Fibroblast of villous mesenchyme (primary cell): ENCODE measurements at regions not wholly inside any gene's neighbourhood (a gene's known extent, or its start where the extent isn't known, plus 50 kb on each side); places are given as distances from the start of the nearest gene placed in this dataset.
A peak's percentile ranks its signal among the peaks of the same experiment; 100 is the strongest.

Experiments used
- DNase-seq: peaks from one replicate; pipeline ENCODE4 v3.0.0-alpha.2; 2010; ENCODE audit warnings: low read depth
- H3K4me3 ChIP-seq: 2 replicates; pipeline ENCODE4 v1.5.1; 2011; ENCODE audit warnings: low read depth, mild to moderate bottlenecking, low read length
- CTCF ChIP-seq: IDR thresholded peaks from 2 replicates; pipeline ENCODE4 v1.5.1; 2012; ENCODE audit warnings: low read depth, mild to moderate bottlenecking, low read length; ENCODE audit not compliant: insufficient read depth

GRCh38 chr4:24056289-24056688 lies 166.4 kb upstream of the PPARGC1A start:
- no peak overlapping the region for H3K4me3 ChIP-seq
- TF ChIP-seq CTCF: no peak
- no peak for DNase-seq

- TF ChIP-seq CTCF: no peak
- DNase-seq: no peak
- H3K4me3 ChIP-seq: no peak overlapping the region
Measured at GRCh38 chr4:24055623-24056022, 165.8 kb upstream of the PPARGC1A start.

GRCh38 chr4:24054910-24055309 lies 165.1 kb upstream of the PPARGC1A start:
- no peak for TF ChIP-seq CTCF
- no peak for DNase-seq

GRCh38 chr4:24053934-24054333 lies 164.1 kb upstream of the PPARGC1A start:
- TF ChIP-seq CTCF: no peak
- peak; percentile 80 for DNase-seq

More at GRCh38 chr4:24054910-24055309, 165.1 kb upstream of the PPARGC1A start:
- no peak overlapping the region for H3K4me3 ChIP-seq

GRCh38 chr4:24044610-24045589 lies 155.1 kb upstream of the PPARGC1A start:
- no peak overlapping the region for H3K4me3 ChIP-seq
- TF ChIP-seq CTCF: no peak
- DNase-seq: no peak

More at GRCh38 chr4:24053934-24054333, 164.1 kb upstream of the PPARGC1A start:
- H3K4me3 ChIP-seq: no peak overlapping the region

- DNase-seq: peak; percentile 99
- no peak for TF ChIP-seq CTCF
- no peak overlapping the region for H3K4me3 ChIP-seq
Measured at GRCh38 chr4:24042094-24042493, 152.2 kb upstream of the PPARGC1A start.
